ENCODE measurements at regions not wholly inside any gene's neighbourhood (a gene's known extent, or its start where the extent isn't known, plus 50 kb on each side); places are given as distances from the start of the nearest gene placed in this dataset.

DNA sequence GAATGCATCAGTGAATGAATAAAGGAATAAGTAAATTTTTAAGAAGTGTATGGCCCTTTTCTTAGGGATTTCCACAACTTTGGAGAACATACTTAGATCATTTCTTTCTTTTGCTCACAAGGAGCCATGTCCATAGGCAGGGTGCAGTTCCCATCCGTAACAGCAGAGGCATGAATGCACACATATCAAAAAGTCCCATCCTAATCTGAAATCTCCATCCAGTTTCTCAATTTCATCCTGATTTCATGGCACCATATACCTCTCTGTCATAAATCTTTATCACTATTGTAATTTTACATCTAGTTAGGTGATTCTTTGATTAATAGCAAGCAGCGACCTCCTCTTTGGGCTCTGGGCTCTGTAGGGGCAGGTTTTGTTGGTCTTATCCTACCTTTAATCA is 359.2 kb downstream of the RRAGC start:
- TF ChIP-seq CTCF (IDR thresholded peaks at IDR 0.05; ENCODE audit: low read depth, low read length, poor library complexity, severe bottlenecking) (peak; percentile 42), EZH2phosphoT487 (IDR thresholded peaks at IDR 0.05; ENCODE audit: borderline replicate concordance, low read length) (no peak)

Data from DOHH2 (cell line).